ENCODE measurements at regions not wholly inside any gene's neighbourhood (a gene's known extent, or its start where the extent isn't known, plus 50 kb on each side); places are given as distances from the start of the nearest gene placed in this dataset.

DNA sequence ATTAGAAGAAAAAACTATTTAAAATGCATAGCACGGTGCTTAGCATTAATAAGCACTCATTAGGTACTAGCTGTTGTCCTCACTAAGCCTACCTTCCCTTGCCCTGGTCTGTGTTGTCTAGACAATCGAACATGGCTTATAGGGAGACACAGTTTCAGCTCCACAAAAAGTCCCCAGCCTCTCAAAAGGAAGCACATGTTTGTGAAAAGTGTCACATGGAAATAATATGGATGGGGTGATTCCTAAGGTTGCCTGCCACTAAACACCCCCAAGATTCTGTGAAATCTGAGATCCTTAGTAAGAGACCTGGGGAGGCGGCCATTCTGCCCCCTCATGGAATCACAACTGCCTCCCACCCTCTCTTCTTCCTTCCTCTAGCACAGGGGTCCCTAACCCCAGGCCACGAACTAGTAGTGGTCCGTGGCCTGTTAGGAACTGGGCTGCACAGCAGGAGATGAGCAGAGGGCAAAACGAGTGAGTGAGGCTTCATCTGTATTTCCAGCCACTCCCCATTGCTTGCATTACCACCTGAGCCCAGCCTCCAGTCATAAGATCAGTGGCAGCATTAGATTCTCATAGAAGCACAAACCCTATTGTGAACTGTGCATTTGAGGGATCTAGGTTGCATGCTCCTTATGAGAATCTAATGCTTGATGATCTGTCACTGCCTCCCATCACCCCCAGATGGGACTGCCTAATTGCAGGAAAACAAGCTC, 59.6 kb upstream of the NDUFV2 start:
- no peaks in the 10 kb centered on the region for H3K27me3 ChIP-seq
- TF ChIP-seq, protein P1, sequence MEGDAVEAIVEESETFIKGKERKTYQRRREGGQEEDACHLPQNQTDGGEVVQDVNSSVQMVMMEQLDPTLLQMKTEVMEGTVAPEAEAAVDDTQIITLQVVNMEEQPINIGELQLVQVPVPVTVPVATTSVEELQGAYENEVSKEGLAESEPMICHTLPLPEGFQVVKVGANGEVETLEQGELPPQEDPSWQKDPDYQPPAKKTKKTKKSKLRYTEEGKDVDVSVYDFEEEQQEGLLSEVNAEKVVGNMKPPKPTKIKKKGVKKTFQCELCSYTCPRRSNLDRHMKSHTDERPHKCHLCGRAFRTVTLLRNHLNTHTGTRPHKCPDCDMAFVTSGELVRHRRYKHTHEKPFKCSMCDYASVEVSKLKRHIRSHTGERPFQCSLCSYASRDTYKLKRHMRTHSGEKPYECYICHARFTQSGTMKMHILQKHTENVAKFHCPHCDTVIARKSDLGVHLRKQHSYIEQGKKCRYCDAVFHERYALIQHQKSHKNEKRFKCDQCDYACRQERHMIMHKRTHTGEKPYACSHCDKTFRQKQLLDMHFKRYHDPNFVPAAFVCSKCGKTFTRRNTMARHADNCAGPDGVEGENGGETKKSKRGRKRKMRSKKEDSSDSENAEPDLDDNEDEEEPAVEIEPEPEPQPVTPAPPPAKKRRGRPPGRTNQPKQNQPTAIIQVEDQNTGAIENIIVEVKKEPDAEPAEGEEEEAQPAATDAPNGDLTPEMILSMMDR (IDR thresholded peaks at IDR 0.05), result no peak
- no peak for TF ChIP-seq POLR2AphosphoS5 (IDR thresholded peaks at IDR 0.05)
- no peak for TF ChIP-seq POLR2A (IDR thresholded peaks at IDR 0.05)
- no peak for TF ChIP-seq EP300 (IDR thresholded peaks at IDR 0.05)
- DNase-seq, result no peak
- no peak overlapping the region for H3K4me3 ChIP-seq
- no peaks in the 10 kb centered on the region for H3K9me3 ChIP-seq
- no peak overlapping the region for H3K27ac ChIP-seq
- intact Hi-C loops (cut with DNase I; ENCODE audit: low total_unique reads), result no loop called here
- H3K36me3 ChIP-seq, result no peaks in the 10 kb centered on the region
- no peaks in the 10 kb centered on the region for H3K4me1 ChIP-seq
- WGBS, 5 donors, result 80 to 90% (median 86%) methylated on average over 6 of the region's 6 CpGs

DNA sequence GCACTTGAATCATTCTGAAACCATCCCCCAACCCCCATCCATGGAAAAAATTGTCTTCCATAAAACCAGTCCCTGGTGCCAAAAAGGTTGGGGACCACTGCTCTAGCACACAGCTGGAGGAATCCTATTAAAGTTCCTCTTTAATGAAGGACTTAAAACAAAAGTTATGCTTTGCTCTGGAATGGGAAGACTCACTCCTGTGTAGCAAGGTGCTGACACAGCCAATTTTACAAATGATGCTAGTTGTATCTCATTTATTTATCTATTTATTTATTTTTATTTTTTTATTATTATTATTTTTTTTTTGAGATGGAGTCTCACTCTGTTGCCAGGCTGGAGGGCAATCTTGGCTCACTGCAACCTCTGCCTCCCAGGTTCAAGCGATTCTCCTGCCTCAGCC, 58.9 kb upstream of the NDUFV2 start:
- no peaks in the 10 kb centered on the region for H3K4me1 ChIP-seq
- H3K27ac ChIP-seq, result no peak overlapping the region
- intact Hi-C loops (cut with DNase I; ENCODE audit: low total_unique reads), result no loop called here
- TF ChIP-seq POLR2A (IDR thresholded peaks at IDR 0.05) (no peak), EP300 (IDR thresholded peaks at IDR 0.05) (no peak), POLR2AphosphoS5 (IDR thresholded peaks at IDR 0.05) (no peak)
- TF ChIP-seq, protein P1 (IDR thresholded peaks at IDR 0.05), result no peak
- no peak for DNase-seq
- H3K9me3 ChIP-seq, result no peaks in the 10 kb centered on the region
- H3K27me3 ChIP-seq, result no peaks in the 10 kb centered on the region
- no peak overlapping the region for H3K4me3 ChIP-seq
- no peaks in the 10 kb centered on the region for H3K36me3 ChIP-seq
- 91 to 100% (median 100%) methylated on average over 1 of the region's 1 CpG for WGBS, 5 donors

DNA sequence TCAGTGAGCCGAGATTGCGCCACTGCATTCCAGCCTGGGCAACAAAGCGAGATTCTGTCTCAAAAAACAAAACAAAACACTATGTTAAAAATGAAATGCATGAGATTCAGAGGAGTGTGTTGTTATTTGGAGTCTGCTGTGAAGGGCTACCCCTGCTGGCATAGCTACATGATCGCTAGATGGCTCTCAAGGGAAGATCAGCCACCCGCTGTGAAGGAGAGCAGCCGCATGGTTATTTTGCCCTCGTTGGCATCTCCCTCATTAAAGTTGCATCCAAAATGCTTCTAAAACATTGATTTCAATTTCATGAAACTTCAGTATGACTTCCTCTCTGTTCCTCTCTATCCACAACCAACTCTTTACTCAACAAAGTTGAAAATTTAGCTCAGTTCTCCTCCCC, 54.8 kb upstream of the NDUFV2 start:
- no peak overlapping the region for H3K4me3 ChIP-seq
- H3K4me1 ChIP-seq, result no peaks in the 10 kb centered on the region
- TF ChIP-seq, protein P1 (IDR thresholded peaks at IDR 0.05), result no peak
- no peak for TF ChIP-seq EP300 (IDR thresholded peaks at IDR 0.05)
- TF ChIP-seq POLR2AphosphoS5 (IDR thresholded peaks at IDR 0.05), result no peak
- TF ChIP-seq POLR2A (IDR thresholded peaks at IDR 0.05), result no peak
- no peak overlapping the region for H3K27ac ChIP-seq
- H3K36me3 ChIP-seq, result no peaks in the 10 kb centered on the region
- DNase-seq, result no peak
- 80 to 92% (median 90%) methylated on average over 7 of the region's 7 CpGs for WGBS, 5 donors
- intact Hi-C loops (cut with DNase I; ENCODE audit: low total_unique reads), result no loop called here
- H3K9me3 ChIP-seq, result peaks cover 0 to 23% (median 8%) of the 10 kb centered on the region in 4 donors
- H3K27me3 ChIP-seq, result no peaks in the 10 kb centered on the region

DNA sequence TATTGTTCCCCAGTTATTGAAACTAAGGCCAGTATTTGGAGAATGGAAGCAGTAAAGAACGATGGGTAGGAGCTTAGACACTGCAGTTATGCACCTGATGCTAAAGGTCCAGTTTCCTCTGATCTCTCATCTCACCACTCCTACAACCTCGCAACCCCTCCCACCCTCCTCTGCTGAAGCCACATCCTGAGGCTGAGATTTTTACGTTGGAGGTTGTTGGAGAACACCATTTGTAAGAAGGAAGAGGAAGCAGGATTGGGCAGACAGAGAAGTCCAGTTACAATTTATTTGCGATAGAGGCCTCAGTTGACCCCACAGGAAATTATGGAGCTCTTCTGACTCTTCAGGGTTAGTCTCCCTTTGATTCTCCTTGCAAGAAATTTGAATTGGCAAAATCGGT, 54.3 kb upstream of the NDUFV2 start:
- H3K27ac ChIP-seq, result no peak overlapping the region
- WGBS, 5 donors, result 81 to 88% (median 86%) methylated on average over 5 of the region's 5 CpGs
- no peak for DNase-seq
- peaks cover 2 to 28% (median 8%) of the 10 kb centered on the region in 4 donors for H3K9me3 ChIP-seq
- no peaks in the 10 kb centered on the region for H3K36me3 ChIP-seq
- intact Hi-C loops (cut with DNase I; ENCODE audit: low total_unique reads), result no loop called here
- no peaks in the 10 kb centered on the region for H3K27me3 ChIP-seq
- TF ChIP-seq, protein P1 (IDR thresholded peaks at IDR 0.05), result no peak
- TF ChIP-seq POLR2AphosphoS5 (IDR thresholded peaks at IDR 0.05), result no peak
- no peak for TF ChIP-seq EP300 (IDR thresholded peaks at IDR 0.05)
- TF ChIP-seq POLR2A (IDR thresholded peaks at IDR 0.05), result no peak
- H3K4me1 ChIP-seq, result no peaks in the 10 kb centered on the region
- H3K4me3 ChIP-seq, result no peak overlapping the region
